ENCODE measurements at regions not wholly inside any gene's neighbourhood (a gene's known extent, or its start where the extent isn't known, plus 50 kb on each side); places are given as distances from the start of the nearest gene placed in this dataset.

- no peak for TF ChIP-seq CTCF (conservative IDR thresholded peaks at IDR 0.05; ENCODE audit: low read length)
- no peak for TF ChIP-seq EZH2phosphoT487 (IDR thresholded peaks at IDR 0.05; ENCODE audit: borderline replicate concordance, low read depth, low read length)
These were observed 727.4 kb upstream of the SLITRK1 start for GRCh38 chr13:84609716-84610115.
